NCI-H524 (cell line): ENCODE measurements at regions not wholly inside any gene's neighbourhood (a gene's known extent, or its start where the extent isn't known, plus 50 kb on each side); places are given as distances from the start of the nearest gene placed in this dataset.

Experiments used
- DNase-seq, 2 experiments: peaks; one replicate each; lab custom pipeline; 2025; lab: John Stamatoyannopoulos, UW

DNA sequence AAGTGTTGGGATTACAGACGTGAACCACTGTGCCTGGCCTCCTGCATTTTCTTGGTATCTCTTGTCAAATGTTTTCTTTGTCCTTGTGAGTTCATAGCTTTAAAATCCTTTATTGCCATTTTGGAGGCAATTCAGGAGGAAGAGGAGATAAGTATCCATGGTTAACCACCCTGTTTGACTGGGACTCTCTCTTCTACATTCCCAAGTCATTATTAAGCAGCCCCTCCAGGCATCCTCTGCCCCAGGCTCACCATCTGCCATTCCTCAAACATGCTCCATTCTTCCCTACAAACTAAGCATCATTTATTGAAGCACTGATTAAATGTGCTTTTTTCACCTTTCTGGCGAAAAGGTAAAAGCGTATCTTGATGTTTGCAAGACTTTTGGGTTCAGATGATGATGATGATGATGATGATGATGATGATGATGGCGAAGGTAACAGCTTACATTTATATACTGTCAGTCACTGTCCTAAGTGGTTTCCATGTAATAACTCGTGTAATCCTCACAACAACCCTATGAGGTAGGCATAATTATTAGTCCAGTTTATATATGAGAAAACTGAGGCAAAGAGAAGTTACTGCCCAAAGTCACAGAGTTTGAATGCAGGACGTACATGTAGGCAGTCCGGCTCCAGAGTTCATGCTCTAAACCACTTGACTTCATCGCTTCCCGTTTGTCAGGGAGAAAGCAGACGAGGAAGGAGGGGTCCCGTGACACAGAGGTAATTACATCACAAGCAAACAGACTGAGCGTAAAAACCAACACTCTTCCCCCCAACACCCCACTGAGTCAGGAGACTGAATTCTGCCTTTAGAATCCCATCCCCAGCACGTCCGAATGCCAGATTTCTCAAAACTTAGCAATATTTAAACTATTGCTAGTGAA, 69.7 kb upstream of the ACKR3 start:
- DNase-seq = no peak

- no peak for DNase-seq
These were observed 68.6 kb upstream of the ACKR3 start for GRCh38 chr2:236501026-236501425.

- DNase-seq = no peak
These were observed 68.1 kb upstream of the ACKR3 start for GRCh38 chr2:236501531-236501930.

DNA sequence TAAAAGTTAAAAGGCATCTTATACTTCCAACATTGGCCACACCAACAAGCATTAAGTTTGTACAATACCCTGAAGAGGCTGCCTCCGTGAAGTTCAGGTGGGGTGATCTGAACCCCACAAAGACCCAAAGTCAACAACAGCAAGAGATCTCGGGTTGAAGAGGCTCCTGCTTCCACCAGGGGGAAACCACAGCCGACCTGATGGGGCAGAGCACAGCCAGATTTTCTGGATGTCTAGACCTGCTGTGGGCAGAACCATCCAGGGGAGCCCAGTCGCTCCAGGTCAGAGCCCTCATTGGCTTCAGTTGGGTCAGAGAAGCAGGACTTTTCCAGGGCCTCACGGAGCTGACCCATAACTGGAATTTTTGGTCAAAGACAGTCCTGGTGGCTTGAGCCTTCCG, 66.5 kb upstream of the ACKR3 start:
- no peak for DNase-seq

DNA sequence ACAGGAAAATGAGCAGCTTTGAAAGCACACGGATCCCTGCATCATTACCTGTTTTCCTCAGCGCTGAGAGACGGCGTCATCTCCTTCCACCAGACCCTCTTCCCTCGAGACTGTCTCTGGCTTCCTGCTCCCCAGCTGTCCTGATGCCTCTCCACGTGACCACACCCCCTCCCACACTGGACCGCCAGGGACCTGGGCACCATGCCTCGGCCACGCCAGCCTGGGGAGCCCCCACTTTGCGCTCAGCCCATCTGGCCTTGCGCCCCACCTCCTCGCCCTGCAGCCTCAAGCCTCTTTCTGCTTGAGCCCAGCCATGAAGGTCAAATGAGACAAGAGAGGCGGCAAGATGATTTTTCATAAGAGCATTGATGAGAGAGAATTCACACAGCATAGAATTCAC, 66.0 kb upstream of the ACKR3 start:
- no peak for DNase-seq

GRCh38 chr2:236505041-236505440, 64.6 kb upstream of the ACKR3 start:
- DNase-seq = no peak

DNA sequence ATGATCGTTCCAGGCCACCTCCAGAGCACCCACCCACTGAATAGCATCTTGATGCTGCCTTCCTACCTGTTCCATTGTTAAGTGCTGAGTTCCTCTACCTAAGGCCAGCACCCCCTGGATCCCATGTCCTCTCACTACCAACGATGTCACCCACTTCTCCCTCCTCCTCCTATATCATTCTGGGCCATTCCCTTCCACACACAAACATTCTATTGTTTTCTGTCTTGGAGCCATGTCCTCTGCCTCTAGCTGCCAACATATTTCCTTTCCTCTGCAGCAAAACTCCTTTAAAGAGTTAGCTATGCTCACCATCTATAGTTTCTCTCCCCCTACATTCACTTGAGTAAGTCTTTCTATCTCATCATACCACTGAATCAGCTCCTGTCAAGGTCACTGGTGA, 64.0 kb upstream of the ACKR3 start:
- no peak for DNase-seq

DNA sequence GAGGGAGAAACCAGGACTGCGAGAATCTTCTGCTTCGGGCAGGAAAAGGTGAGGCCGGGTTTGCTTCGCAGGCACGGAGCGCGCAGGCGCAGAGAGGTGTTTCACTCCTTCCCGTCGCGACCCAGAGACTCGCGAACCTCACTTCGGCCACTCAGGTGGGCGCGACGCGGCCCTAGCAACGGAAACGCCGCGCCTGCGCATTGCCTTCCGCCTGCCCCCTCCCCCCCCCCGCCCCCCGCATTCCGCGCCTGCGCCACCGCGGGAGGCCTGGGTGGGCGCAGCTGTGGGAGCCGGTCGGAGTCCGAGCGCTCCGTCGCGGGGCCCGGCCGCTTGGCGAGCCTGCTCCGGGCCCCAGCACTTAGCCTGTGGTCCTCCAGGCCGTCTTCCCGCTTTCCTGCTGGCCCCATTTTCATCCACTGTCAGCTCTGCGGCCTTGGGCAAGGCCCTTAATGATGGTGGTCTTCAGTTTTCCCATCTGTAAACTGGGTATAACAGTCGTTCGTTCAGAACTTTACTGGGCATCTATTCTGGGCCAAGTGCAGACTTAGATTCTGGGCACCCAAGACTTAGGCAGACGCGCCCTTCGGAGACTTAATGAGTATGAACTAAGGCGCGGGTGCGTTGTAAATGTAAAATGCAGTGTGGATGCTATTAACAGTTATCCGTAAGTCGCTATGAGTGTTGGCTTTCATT, 62.1 kb upstream of the ACKR3 start:
- DNase-seq = peak; percentile 69 to 84

GRCh38 chr2:236508466-236508865, 61.2 kb upstream of the ACKR3 start:
- no peak for DNase-seq

GRCh38 chr2:236510034-236510433, 59.6 kb upstream of the ACKR3 start:
- no peak for DNase-seq

DNA sequence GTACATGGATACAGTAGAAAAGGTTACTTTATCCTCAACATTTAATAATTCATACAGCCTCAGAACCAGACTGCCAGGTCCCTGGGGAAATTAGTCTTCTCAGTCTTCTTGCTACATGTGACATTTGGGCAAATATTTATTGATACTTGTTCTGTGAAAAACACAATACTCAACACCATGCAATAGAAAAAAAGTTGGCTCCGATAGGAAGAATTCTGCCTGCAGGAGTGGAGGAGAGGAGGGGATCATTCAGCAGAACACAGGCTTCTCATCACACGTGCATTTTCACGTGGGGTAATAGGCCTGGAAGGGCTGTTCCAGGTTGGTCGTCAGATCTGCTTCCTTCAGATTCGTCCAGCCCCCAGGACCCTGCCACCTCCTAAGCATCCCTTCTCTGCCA, 58.4 kb upstream of the ACKR3 start:
- no peak for DNase-seq

DNA sequence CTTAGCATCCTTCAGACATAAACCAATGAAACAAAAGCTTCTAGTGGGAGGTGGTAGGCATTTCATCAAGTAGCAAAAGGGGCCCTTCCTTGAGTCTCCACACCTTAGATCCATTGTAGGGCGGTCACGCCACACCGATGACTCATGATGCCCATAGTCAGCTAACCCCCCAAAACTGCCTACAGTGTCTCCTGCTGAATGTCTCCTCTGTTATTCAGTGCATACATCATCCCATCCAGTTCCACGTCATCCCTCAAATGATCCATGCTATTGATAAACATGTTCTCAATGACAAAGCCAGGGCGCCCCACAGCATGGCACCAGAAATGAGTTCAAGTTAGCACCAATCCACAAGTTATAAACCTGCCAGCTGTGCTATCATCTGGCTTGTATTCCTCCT, 57.4 kb upstream of the ACKR3 start:
- no peak for DNase-seq

DNA sequence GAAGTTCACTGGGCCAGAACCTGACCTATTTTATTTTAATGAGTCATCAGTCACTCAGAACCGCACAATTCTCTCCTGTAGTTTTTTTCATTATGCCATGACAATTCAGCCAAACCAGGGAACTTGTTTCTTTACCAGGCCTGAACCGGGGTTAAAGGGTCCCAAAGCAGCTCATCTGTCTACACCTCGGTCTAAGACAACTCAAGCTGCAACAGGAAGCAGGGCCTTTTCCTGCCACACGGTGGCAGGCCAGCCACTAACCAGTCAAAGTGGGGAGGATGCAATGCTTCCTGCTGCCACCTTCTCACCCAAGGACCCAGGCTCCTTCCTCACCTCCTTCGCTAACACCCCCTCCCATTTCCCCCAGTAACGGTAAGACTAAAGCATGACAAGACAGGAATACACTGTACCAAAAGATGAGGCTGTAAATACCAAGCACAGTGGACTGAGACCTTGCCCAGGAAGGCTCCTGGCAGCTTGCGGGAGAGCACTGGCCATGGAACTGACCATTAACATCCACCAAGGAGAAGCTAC, 56.7 kb upstream of the ACKR3 start:
- peak; percentile 32 to 75 for DNase-seq

- DNase-seq = no peak
These were observed 55.7 kb upstream of the ACKR3 start for GRCh38 chr2:236513956-236514355.

GRCh38 chr2:236516708-236517107, 52.9 kb upstream of the ACKR3 start:
- no peak for DNase-seq

GRCh38 chr2:236517251-236518031, 52.2 kb upstream of the ACKR3 start:
- no peak for DNase-seq
